Adipose tissue (tissue), 3 donors: ENCODE measurements at regions not wholly inside any gene's neighbourhood (a gene's known extent, or its start where the extent isn't known, plus 50 kb on each side); places are given as distances from the start of the nearest gene placed in this dataset.

Experiments
- H3K27ac ChIP-seq: one replicate; pipeline ENCODE4 v1.5.1; 2013; ENCODE audit warnings: low read depth, low read length
- WGBS, 3 donors: extraction: QIAGEN DNeasy Blood & Tissue Kit; methylation state at CpG; one replicate each; pipeline ENCODE4 v1.1.7; 2013; 5-methylcytosine and 5-hydroxymethylcytosine counted together
- donor health status: healthy with polysubstance abuse.
- donor health status: Bipolar disorder and iron deficiency.
- donor health status: healthy.

DNA sequence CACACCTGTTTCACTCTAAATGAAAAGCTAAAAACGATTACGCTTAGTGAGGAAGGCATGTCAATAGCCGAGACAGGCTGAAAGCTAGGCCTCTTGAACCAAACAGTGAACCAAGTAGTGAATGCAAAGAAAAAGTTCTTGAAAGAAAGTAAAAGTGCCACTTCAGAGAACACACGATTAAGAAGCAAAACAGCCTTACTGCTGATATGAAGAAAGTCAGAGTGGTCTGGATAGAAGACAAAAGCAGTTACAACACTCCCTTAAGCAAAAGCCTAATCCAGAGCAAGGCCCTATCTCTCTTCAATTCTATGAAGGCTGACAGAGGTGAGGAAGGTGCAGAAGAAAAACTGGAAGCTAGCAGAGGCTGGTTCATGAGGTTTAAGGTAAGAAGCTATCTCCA lies 130.7 kb downstream of the SIPA1L2 start:
- 55 to 73% (median 71%) methylated on average over 4 of the region's 4 CpGs for WGBS, 3 donors
- no peak overlapping the region for H3K27ac ChIP-seq

DNA sequence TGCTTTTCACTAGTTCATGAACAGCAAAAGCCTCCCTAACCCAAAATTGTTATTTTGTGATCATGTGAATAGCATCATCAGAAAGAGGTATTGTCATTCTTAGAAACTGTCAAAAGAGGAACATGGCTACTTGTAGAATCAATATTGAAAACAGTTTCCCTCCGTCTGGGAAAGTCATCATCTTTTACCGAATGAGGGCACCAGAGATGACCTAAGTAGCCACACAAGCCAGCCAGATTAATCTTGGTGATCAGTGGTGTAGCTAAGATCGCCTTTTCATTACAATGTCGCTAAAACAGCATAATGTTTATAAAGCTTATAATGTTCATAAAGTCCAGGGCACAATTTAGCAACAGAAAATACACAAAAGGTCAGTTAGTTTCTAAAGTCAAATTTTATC lies 136.1 kb downstream of the SIPA1L2 start:
- WGBS, 3 donors = 81 to 87% (median 84%) methylated on average over 4 of the region's 4 CpGs
- H3K27ac ChIP-seq = no peak overlapping the region

GRCh38 chr1:232489256-232489655 lies 140.7 kb downstream of the SIPA1L2 start:
- WGBS, 3 donors = 96 to 99% (median 99%) methylated on average over 4 of the region's 4 CpGs
- H3K27ac ChIP-seq = no peak overlapping the region

DNA sequence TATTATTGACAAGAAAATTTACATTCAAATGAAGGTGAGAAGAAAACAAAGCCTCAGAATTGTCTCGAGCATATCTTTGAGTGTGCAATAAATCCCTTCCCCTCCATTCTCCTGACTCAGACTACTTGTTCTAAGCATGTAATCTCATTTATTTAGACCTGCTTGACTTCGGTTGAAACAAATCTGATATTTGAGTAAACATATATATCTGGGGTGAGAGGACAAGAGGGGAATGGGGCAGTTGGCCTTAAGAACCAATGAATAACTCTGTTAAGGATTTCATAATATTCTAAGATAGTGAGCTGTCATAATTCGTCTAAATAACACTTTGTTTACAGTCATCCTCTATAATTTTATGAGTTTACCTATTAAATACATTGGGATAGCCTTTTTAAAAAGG lies 142.7 kb downstream of the SIPA1L2 start:
- no peak overlapping the region for H3K27ac ChIP-seq
- WGBS, 3 donors = 63 to 87% (median 80%) methylated on average over 3 of the region's 3 CpGs

DNA sequence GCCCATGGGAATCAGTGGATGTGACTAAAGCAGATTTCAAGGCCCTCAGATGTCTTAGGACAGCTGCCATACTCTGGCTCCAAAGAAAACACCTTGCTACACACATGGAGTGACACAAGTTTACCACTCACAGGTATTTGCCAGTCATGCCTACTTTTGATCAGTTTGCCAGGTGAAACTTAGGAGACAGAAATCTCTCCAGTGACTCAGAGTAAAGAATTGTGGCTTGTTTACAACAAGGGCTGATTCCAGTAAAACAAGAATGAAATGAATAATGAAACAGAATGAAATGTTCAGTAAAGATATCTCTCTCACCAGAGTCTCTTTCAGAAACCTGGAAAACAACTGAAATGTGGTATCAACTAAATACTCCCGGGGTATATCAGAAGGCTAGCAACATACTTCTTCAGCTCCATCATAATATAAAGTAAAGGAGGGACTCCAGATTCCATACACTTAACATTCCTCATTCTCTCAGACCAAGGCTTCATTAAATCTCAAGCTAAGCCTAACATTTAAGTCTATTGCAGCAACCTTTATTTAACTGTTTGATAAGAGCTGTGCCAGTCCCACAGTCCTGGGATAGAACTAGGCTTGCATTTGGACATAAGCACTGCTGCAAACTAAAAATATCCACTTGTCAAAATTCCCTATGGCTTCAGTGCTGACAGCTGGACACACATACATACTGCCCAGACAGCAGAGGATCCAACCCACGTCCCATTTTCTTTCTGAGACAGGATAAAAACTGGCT lies 143.3 kb downstream of the SIPA1L2 start:
- 65 to 79% (median 76%) methylated on average over 2 of the region's 2 CpGs for WGBS, 3 donors
- H3K27ac ChIP-seq = no peak overlapping the region

DNA sequence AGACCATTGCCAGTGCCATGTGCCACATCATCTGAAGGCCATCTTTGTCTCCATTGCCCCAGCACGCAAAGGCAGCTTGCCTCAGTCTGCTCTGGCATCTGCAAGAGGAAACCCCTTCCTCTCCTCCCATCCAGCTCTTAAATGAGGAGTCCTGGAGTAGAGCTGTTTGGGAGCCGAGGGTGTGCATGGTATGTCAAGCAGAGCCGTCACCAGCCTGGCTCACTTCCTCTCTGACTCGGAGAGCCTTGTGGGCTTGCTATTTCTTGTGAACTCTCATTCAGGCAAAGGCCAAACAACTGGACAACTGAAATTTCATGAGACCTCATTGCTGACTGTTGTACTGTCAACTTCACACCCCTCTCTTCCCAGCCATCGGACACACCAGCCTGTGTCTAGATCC lies 143.9 kb downstream of the SIPA1L2 start:
- 84 to 93% (median 89%) methylated on average over 5 of the region's 5 CpGs for WGBS, 3 donors
- no peak overlapping the region for H3K27ac ChIP-seq

DNA sequence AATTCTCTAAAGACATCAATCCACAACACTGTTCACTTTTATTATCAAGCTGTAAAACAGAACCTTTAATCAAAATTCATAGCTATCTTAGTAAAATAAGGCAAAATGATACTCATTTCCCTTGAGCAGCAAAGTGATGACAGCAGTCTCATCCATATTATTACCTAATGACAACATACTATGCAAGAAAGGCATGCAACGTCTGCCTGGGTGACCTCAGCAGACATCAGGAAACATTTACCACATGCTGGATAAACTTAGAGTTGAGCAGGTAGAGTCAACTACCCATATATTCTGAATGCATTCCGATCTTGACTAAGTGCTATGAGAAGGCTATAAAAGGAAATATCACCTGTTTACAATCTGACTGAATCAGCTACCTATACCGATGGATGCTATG lies 145.1 kb downstream of the SIPA1L2 start:
- WGBS, 3 donors = 81 to 92% (median 85%) methylated on average over 3 of the region's 3 CpGs
- H3K27ac ChIP-seq = no peak overlapping the region

GRCh38 chr1:232483826-232484225 lies 146.1 kb downstream of the SIPA1L2 start:
- WGBS, 3 donors = 63 to 76% (median 70%) methylated on average over 4 of the region's 4 CpGs
- H3K27ac ChIP-seq = no peak overlapping the region

- WGBS, 3 donors = 93 to 98% (median 97%) methylated on average over 5 of the region's 5 CpGs
- H3K27ac ChIP-seq = no peak overlapping the region
Measured at GRCh38 chr1:232481091-232481490, 148.8 kb downstream of the SIPA1L2 start.

DNA sequence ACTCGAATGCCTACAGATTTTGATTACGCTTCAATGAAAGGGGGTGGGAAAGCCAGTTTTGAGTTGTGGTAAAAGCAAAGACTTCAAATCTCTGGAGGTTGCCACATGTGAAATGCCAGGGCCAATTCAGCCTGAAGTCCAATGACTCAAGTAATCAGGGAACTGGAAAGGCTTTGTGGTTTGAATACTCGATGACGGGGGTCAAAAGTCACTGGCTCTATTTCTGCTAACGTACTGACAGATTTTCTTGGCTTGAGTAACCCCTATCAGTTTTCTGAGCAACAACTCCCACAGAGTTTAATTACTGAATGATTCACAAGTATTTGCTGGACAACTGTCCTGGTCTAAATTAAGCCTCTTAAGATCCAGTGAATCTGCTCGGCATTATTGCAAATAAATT lies 152.2 kb downstream of the SIPA1L2 start:
- no peak overlapping the region for H3K27ac ChIP-seq
- WGBS, 3 donors = 55 to 78% (median 65%) methylated on average over 6 of the region's 6 CpGs

DNA sequence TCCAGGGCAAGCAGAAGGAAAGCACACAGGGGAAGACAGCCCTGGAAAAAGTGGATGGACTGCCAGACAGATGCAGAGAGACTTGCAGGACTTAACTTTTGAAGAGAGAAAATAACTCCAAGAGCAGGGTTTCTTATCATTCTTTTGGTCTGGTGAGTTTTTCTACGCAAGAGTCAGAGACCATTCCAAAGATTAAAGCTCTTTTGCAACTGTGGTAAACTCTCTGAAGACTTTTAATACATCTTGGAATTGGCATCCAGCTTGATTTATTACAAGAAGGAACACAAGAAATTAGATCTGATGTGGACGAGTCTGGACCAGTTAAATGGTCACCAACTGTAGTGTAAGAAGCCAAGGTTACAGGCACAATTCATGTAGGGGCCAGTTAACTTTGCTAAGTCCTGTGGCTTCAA lies 153.4 kb downstream of the SIPA1L2 start:
- 65 to 71% (median 69%) methylated on average over 2 of the region's 2 CpGs for WGBS, 3 donors
- no peak overlapping the region for H3K27ac ChIP-seq

DNA sequence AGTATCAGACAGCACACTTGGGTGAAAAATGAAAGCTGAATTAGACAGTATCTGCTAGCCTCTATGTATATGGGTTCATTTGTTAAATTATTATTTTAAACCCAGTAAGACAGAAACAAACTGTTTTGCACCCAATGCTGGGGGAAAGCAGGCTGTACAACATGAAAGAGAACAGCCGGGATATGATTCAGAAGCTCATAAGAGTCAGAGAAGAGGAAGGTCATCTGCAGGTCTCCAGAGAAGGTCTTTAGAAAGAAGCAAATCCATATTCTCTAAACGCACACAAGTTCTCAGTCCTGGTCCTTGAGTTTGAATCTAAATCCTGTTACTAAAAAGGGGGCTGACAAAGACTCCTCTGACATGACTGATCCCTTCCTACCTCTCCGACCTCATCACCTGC lies 155.1 kb downstream of the SIPA1L2 start:
- 88 to 91% (median 90%) methylated on average over 3 of the region's 3 CpGs for WGBS, 3 donors
- no peak overlapping the region for H3K27ac ChIP-seq

- WGBS, 3 donors = 93 to 97% (median 96%) methylated on average over 4 of the region's 4 CpGs
Measured at GRCh38 chr1:232473900-232474299, 156.0 kb downstream of the SIPA1L2 start.

GRCh38 chr1:232473324-232473723 lies 156.6 kb downstream of the SIPA1L2 start:
- WGBS, 3 donors = 46 to 69% (median 55%) methylated on average over 2 of the region's 2 CpGs
- no peak overlapping the region for H3K27ac ChIP-seq

More at GRCh38 chr1:232473900-232474299, 156.0 kb downstream of the SIPA1L2 start:
- no peak overlapping the region for H3K27ac ChIP-seq

DNA sequence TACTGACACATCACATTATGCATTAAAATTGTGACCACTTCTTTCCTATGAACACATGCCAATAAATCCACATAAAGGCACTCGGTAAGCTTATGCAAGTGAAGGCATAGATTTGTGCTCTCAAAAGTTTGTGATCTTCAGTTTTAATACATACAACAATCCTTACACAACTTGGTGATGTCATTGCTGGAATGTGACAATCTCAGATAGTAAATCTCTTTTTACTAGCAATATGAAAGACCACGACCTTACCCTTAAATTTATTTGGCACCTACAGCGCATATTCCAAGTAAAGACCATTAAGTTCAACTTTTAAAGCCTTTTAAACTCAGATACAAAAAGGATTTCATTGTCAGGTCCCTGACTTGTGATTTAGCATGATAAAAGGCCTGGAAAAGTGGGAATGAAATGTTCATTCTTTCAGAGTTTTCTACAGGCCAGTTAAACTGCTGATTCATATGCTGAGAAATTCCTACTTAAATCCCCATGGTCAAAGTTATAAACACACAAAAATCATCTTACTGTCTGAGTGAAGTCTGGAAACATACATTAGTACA lies 157.4 kb downstream of the SIPA1L2 start:
- 70 to 91% (median 79%) methylated on average over 3 of the region's 3 CpGs for WGBS, 3 donors

DNA sequence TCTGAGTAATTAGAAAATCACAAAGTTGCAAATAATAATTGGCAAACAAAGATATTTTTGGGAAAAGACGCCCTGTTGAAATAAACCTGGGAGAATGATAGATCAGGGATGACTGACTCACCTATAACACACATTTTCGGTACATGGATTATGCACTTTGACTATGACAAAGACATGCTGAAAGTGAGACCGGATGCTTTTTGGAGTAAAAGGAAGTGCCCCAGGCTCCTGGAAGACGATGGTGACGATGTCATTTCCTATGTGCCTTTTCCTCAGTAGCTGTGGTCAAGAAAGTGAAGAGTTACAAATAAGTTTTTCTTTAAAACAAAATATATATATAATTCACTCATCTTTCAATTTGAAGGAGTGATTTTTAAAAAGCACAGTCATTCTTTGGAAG lies 158.7 kb downstream of the SIPA1L2 start:
- no peak overlapping the region for H3K27ac ChIP-seq
- 54 to 89% (median 66%) methylated on average over 5 of the region's 5 CpGs for WGBS, 3 donors

More for the DNA sequence above, 157.4 kb downstream of the SIPA1L2 start:
- H3K27ac ChIP-seq = no peak overlapping the region

DNA sequence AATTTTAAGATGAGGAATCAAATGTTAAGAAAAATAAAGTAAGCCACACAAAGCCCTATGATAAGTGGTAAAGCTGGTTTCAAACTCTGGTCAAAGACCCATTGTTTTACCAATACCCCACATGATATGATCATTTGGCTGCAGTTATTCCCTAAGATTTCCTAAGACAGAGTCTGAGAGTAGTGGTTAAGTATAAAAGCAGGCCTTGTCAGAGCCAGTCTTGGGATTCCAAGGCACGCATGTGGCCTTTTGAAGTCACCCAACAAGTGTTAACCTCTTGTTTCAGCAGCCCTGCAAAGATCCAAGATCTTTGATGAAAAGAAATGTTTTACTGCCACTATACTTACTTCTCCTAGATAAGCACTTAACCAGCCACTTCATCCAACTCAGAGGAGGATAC lies 159.2 kb downstream of the SIPA1L2 start:
- WGBS, 3 donors = 88 to 93% (median 90%) methylated on average over 1 of the region's 1 CpG

GRCh38 chr1:232468249-232468648 lies 161.7 kb downstream of the SIPA1L2 start:
- 79 to 92% (median 90%) methylated on average over 3 of the region's 3 CpGs for WGBS, 3 donors
- H3K27ac ChIP-seq = no peak overlapping the region

More for the DNA sequence above, 159.2 kb downstream of the SIPA1L2 start:
- no peak overlapping the region for H3K27ac ChIP-seq

- WGBS, 3 donors = 94 to 97% (median 96%) methylated on average over 9 of the region's 9 CpGs
- no peak overlapping the region for H3K27ac ChIP-seq
Measured at GRCh38 chr1:232467073-232467760, 162.7 kb downstream of the SIPA1L2 start.
